GM12873 (cell line): ENCODE measurements at regions not wholly inside any gene's neighbourhood (a gene's known extent, or its start where the extent isn't known, plus 50 kb on each side); places are given as distances from the start of the nearest gene placed in this dataset.
A peak's percentile ranks its signal among the peaks of the same experiment; 100 is the strongest.

Experiments used
- TF ChIP-seq, protein P1 (sequence below): IDR thresholded peaks from 2 replicates; pipeline ENCODE4 v1.5.1; 2012; ENCODE audit warnings: low read depth, mild to moderate bottlenecking, moderate library complexity, low read length, control low read depth; ENCODE audit not compliant: insufficient read depth; ENCODE audit errors: missing control alignments

DNA sequence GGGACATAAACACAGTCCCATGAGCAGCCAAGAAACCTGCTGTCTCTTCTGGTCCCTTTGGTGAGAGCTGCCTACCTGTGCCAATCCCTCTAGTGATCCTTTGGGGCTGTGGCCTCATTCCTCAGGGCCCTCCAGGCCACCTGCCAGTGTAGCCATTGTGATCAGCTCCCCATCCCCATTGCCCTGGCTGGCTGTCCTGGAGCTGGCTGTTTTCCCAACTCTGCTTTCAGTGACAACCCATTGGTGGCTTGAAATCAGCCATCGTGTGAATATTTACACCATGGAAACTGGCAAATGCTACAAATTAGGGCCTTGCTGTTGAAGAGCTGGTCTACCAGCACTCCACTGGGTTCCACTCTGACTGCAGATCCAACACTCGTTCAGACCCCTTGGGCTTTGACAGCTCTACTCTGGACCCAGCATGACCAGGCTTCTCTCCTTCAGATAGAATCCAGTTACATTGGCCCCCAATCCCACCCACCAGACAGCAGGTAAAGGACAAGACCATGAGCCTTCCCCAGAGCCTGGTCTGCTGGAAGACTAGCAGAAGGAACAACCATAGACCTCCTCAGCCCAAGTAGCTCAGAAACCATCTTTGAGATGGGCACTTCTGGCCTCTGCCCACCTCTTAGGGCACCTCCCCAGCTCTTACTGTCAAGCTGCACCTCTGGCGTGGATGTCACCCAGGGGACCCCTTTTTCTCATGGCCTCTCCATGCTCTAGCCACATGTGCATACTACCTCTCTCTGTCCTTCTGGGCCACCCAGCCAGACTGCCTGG is 69.2 kb upstream of the NEK6 start:
- TF ChIP-seq, protein P1, sequence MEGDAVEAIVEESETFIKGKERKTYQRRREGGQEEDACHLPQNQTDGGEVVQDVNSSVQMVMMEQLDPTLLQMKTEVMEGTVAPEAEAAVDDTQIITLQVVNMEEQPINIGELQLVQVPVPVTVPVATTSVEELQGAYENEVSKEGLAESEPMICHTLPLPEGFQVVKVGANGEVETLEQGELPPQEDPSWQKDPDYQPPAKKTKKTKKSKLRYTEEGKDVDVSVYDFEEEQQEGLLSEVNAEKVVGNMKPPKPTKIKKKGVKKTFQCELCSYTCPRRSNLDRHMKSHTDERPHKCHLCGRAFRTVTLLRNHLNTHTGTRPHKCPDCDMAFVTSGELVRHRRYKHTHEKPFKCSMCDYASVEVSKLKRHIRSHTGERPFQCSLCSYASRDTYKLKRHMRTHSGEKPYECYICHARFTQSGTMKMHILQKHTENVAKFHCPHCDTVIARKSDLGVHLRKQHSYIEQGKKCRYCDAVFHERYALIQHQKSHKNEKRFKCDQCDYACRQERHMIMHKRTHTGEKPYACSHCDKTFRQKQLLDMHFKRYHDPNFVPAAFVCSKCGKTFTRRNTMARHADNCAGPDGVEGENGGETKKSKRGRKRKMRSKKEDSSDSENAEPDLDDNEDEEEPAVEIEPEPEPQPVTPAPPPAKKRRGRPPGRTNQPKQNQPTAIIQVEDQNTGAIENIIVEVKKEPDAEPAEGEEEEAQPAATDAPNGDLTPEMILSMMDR: no peak

DNA sequence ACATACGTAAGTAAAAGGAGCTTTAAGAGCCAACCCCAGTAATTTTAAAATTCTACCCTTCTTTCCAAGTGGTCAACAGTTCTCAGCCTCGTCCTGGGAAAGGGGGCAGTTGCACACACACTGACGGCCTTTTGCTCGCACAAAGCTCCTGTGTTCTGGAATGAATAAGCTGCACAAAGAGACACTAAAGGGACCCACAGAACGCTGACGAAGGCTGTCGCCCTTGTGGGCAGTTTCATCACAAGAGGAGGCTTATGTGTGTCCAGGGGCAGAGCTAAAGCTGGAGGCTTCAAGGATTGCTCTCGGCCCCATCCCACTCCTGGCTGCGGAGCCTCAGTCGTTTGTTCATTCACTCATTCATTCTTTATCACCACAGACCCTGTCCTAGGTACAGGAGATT is 67.0 kb upstream of the NEK6 start:
- TF ChIP-seq, protein P1: no peak

DNA sequence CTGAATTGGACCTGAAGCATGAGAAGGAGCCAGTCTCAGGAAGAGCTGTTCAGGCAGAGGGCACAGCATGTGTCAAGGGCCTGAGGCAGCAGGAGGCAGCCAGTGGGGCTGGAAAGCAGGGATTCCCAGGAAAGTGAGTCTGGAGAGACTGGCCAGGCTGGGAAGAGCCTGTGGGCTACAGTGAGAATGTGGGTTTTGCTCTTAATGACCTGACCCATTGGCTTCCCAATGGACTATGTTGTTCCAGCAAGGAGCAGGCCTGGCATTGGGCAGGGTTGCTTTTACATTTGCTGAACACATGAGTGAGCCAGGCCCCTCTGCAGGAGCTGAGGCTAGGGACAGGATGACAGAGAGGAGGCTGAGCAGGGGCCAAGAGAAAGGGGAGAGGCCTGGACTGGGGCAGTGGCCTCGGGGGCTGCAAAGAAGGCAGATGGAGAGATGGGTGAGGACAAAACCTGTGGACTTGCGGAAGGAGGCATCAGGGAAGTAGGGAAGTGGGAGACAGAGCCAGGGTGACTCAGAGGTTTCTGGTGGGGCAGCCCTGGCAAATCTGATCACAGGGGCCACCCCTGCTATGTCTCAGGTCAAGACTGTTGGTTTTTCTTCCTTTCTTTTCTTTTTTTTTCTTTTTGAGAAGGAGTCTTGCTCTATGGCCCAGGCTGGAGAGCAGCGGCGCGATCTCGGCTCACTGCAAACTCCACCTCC is 65.9 kb upstream of the NEK6 start:
- TF ChIP-seq, protein P1: no peak

DNA sequence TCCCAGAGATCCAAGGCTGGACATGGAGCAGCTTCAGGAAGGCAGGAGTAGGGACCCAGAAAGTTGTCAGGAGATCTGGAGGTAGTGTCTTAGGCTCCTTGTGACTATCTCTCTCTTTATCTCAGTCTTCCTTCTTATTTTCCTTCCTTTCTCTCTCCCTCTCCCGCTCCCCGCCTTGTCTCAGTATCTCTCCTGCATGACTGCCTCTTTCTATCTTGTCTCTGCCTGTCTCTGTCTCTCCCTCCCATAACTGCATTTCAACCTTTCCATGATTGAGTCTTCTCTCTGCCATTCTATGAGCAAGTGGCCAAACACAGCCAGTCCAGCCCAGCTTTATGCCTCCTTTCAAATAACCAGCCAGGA is 61.0 kb upstream of the NEK6 start:
- TF ChIP-seq, protein P1: no peak

DNA sequence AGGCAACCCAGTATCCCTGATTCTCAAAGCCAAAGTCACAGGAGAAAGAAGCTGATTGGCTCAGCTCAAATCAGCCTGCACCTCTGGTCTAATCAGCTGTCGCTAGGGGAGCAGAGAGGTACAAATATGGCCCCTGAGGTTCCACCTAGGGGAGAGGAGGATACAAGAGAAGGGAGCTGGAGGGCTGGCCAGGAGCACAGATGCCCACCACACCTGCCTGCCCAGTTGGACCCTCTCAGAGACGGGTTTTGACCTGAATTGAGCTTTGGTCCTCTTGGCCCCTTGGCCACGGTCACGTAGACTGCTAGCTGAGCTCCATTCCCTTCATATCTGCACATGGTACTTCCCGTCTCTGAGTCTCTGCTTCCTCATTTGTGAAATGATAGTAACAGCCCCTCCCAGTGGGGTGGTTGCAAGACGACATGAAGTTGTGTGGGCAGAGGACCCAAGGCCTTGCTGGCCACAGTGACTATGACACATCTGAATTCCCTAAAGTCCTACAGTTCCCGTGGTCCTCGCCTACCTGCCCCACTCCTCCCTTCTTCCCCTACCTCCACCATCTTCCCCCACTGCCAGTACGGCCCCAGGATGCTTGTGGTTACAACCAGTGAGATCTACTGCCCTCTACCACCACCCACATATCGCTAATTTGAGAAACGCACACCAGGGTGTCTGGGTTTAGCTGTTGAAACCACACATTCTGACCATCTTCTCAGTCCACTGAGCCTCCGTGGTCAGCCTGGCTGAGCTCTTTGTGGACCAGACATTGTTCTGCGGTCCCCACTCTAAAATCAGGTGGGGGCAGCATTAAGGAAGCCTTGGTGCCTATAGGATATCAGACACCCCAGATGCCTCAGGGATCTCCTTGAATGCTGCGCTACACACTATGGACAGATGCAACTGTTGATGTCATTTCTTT is 60.3 kb upstream of the NEK6 start:
- TF ChIP-seq, protein P1: peak; percentile 24

DNA sequence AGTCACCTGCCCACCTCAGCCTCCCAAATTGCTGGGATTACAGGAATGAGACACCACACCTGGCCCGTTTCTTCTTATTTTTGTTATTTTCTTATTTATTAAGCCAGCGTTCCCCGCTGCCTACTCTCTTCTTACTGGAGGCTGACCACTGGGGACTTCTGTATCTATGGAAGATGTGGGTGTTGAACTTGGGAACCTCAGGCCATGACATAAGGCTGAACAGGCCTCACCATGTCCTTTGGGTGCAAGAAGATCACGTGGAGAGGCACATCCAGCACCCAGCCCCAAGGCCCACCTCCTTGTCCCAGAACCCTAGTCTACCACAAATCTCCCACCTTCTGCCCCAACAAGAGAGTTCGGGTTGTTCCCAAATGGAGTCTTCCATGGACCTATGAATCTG is 59.4 kb upstream of the NEK6 start:
- TF ChIP-seq, protein P1: no peak

DNA sequence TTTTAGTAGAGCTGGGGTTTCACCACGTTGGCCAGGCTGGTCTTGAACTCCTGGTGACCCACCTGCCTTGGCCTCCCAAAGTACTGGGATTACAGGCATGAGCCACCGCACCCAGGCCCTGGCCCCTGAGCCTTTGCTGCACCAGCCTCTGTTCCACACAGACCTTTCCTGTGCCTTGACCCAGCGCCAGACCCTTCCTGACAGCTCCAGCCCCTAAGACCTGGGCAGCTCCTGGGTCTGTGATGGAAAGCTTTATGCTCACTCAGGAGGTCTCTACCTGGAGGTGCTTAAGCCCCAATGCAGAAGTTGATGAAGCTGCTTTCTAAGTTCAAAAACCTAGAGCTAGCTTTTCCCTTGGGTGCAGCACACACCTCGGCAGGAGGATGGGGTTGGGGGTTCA is 58.8 kb upstream of the NEK6 start:
- TF ChIP-seq, protein P1: no peak
